Esophagus squamous epithelium (tissue), 5 donors: ENCODE measurements at regions not wholly inside any gene's neighbourhood (a gene's known extent, or its start where the extent isn't known, plus 50 kb on each side); places are given as distances from the start of the nearest gene placed in this dataset.

Experiments used
- DNase-seq: peaks from one replicate; lab custom pipeline; 2025; lab: John Stamatoyannopoulos, UW
- H3K27ac ChIP-seq, 4 donors: fragments of 200-600 bp; sonication (generic); one replicate each; pipeline ENCODE4 v1.5.1; 2016 to 2019; ENCODE audit warnings: mild to moderate bottlenecking in 1 of 4
- H3K27me3 ChIP-seq, 4 donors: fragments of 200-600 bp; sonication (generic); 1 replicate in 3 of 4; 2 replicates in 1 of 4; pipeline versions ENCODE4 v1.5.1 to v1.6.0; 2017 to 2021; ENCODE audit warnings: antibody characterized with exemption in 1 of 4
- H3K36me3 ChIP-seq, 3 donors: fragments of 200-600 bp; sonication (generic); one replicate each; pipeline ENCODE4 v1.5.1; 2016 to 2019
- H3K4me1 ChIP-seq, 3 donors: fragments of 200-600 bp; sonication (generic); one replicate each; pipeline ENCODE4 v1.5.1; 2017 to 2019
- H3K4me3 ChIP-seq, 4 donors: fragments of 200-600 bp; sonication (generic); 1 replicate in 3 of 4; 2 replicates in 1 of 4; pipeline ENCODE4 v1.5.1; 2016 to 2019; ENCODE audit warnings: mild to moderate bottlenecking in 2 of 4, moderate library complexity in 1 of 4
- H3K9me3 ChIP-seq, 3 donors: fragments of 200-600 bp; sonication (generic); one replicate each; pipeline ENCODE4 v1.5.1; 2016 to 2019
- POLR2A ChIP-seq, 4 donors: fragments of 450-650 bp; IDR thresholded peaks; one replicate each; pipeline ENCODE4 v1.6.1; 2017; ENCODE audit warnings: antibody characterized with exemption in 4 of 4, mild to moderate bottlenecking in 4 of 4, moderate library complexity in 3 of 4
- WGBS, 2 donors: methylation state at CpG; one replicate each; pipeline ENCODE4 v1.1.5; 2018; 5-methylcytosine and 5-hydroxymethylcytosine counted together
- intact Hi-C: fragments of 100-400 bp; cut with DNase I; formaldehyde crosslinking; loops from one replicate; pipeline ENCODE4 v1.15.0; 2022
- TF ChIP-seq, protein P1 (sequence below), 6 experiments: fragments of 450-650 bp in 4 of 6; fragments of 200-600 bp in 2 of 6; sonication (generic) in 2 of 6; IDR thresholded peaks; one replicate each; pipeline ENCODE4 v1.5.1; 2016 to 2019; ENCODE audit warnings: antibody characterized with exemption in 6 of 6, mild to moderate bottlenecking in 4 of 6, moderate library complexity in 4 of 6
- donor health status: DM: yes; HTN: yes; CAD: no.

- Histone ChIP-seq H3K4me1 (no peaks in the 10 kb centered on the region), H3K4me3 (no peak overlapping the region), H3K27ac (no peak overlapping the region), H3K36me3 (no peaks in the 10 kb centered on the region), H3K27me3 (no peaks in the 10 kb centered on the region), H3K9me3 (no peaks in the 10 kb centered on the region)
- intact Hi-C loops: no loop called here
- TF ChIP-seq, protein P1, sequence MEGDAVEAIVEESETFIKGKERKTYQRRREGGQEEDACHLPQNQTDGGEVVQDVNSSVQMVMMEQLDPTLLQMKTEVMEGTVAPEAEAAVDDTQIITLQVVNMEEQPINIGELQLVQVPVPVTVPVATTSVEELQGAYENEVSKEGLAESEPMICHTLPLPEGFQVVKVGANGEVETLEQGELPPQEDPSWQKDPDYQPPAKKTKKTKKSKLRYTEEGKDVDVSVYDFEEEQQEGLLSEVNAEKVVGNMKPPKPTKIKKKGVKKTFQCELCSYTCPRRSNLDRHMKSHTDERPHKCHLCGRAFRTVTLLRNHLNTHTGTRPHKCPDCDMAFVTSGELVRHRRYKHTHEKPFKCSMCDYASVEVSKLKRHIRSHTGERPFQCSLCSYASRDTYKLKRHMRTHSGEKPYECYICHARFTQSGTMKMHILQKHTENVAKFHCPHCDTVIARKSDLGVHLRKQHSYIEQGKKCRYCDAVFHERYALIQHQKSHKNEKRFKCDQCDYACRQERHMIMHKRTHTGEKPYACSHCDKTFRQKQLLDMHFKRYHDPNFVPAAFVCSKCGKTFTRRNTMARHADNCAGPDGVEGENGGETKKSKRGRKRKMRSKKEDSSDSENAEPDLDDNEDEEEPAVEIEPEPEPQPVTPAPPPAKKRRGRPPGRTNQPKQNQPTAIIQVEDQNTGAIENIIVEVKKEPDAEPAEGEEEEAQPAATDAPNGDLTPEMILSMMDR (IDR thresholded peaks at IDR 0.05): no peak
- no peak for TF ChIP-seq POLR2A (IDR thresholded peaks at IDR 0.05)
- 40 to 54% methylated on average over 2 of the region's 2 CpGs for WGBS, 2 donors
- DNase-seq: no peak
These were observed 215.8 kb downstream of the PCDH19 start for GRCh38 chrX:100194082-100194775.
